ENCODE measurements at regions not wholly inside any gene's neighbourhood (a gene's known extent, or its start where the extent isn't known, plus 50 kb on each side); places are given as distances from the start of the nearest gene placed in this dataset.

DNA sequence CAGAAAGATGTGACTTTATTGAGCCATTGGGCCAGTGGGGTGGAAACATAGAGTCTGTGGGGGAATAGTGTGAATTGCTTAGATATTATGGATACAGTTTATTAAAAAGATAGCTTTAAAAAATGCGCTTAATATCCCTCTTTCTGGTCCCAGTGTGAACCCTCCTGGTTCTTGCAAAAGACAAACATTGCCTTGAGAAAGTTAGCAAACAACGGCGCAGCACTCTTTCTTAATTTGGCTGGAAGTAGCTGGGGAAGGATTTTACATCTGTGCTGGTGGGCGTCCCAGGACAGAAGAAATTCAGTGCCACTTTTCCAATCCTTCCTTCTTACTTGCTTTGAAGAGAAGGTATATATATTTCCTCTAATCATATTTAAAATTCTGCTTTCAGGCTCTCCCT lies 191.4 kb upstream of the ZFP64 start:
- TF ChIP-seq, protein P1, sequence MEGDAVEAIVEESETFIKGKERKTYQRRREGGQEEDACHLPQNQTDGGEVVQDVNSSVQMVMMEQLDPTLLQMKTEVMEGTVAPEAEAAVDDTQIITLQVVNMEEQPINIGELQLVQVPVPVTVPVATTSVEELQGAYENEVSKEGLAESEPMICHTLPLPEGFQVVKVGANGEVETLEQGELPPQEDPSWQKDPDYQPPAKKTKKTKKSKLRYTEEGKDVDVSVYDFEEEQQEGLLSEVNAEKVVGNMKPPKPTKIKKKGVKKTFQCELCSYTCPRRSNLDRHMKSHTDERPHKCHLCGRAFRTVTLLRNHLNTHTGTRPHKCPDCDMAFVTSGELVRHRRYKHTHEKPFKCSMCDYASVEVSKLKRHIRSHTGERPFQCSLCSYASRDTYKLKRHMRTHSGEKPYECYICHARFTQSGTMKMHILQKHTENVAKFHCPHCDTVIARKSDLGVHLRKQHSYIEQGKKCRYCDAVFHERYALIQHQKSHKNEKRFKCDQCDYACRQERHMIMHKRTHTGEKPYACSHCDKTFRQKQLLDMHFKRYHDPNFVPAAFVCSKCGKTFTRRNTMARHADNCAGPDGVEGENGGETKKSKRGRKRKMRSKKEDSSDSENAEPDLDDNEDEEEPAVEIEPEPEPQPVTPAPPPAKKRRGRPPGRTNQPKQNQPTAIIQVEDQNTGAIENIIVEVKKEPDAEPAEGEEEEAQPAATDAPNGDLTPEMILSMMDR (IDR thresholded peaks at IDR 0.05; ENCODE audit: low read length) = no peak
- no peak for TF ChIP-seq EZH2 (optimal IDR thresholded peaks at IDR 0.05; ENCODE audit: low read depth, low read length)

Measured in MM.1S (cell line).